Vagina (tissue), 2 donors: ENCODE measurements at regions not wholly inside any gene's neighbourhood (a gene's known extent, or its start where the extent isn't known, plus 50 kb on each side); places are given as distances from the start of the nearest gene placed in this dataset.

Experiments
- POLR2A ChIP-seq, 2 donors: fragments of 450-650 bp; IDR thresholded peaks; one replicate each; pipeline ENCODE4 v1.6.1; 2017; ENCODE audit warnings: antibody characterized with exemption in 2 of 2, mild to moderate bottlenecking in 2 of 2, moderate library complexity in 2 of 2
- POLR2AphosphoS5 ChIP-seq, 2 donors: sonication (generic); formaldehyde crosslinking; IDR thresholded peaks; one replicate each; pipeline ENCODE4 v1.9.0; 2017; ENCODE audit warnings: antibody characterized with exemption in 2 of 2, mild to moderate bottlenecking in 2 of 2, low read depth in 1 of 2; ENCODE audit not compliant: insufficient read depth in 1 of 2
- TF ChIP-seq, protein P1 (sequence below), 3 experiments: fragments of 450-650 bp in 2 of 3; fragments of 200-600 bp in 1 of 3; sonication (generic) in 1 of 3; IDR thresholded peaks; one replicate each; pipeline ENCODE4 v1.5.1; 2017 to 2019; ENCODE audit warnings: antibody characterized with exemption in 3 of 3, mild to moderate bottlenecking in 2 of 3, moderate library complexity in 2 of 3

DNA sequence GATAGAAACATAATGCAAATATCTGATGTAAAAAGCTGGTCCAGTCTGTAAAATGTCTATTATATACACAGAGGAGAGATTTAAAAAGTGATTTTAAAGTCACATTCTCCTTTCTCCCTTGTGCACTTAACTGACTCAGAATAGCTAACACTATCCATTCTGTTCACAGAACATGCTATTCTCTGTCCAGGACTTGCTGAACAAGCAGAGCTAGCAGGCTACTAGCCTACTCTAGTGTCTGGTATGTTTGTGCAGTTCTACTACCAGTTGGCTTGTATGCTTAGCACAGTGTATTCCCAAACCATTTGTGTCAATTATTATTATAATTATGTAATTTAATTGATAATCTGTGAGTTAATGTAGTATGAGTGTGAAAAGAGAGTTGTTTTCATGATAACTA, 161.7 kb upstream of the NUDT12 start:
- TF ChIP-seq POLR2A (IDR thresholded peaks at IDR 0.05) (no peak), POLR2AphosphoS5 (IDR thresholded peaks at IDR 0.05; ENCODE audit: insufficient read depth in 1 of 2, low read depth in 1 of 2) (no peak)
- TF ChIP-seq, protein P1, sequence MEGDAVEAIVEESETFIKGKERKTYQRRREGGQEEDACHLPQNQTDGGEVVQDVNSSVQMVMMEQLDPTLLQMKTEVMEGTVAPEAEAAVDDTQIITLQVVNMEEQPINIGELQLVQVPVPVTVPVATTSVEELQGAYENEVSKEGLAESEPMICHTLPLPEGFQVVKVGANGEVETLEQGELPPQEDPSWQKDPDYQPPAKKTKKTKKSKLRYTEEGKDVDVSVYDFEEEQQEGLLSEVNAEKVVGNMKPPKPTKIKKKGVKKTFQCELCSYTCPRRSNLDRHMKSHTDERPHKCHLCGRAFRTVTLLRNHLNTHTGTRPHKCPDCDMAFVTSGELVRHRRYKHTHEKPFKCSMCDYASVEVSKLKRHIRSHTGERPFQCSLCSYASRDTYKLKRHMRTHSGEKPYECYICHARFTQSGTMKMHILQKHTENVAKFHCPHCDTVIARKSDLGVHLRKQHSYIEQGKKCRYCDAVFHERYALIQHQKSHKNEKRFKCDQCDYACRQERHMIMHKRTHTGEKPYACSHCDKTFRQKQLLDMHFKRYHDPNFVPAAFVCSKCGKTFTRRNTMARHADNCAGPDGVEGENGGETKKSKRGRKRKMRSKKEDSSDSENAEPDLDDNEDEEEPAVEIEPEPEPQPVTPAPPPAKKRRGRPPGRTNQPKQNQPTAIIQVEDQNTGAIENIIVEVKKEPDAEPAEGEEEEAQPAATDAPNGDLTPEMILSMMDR (IDR thresholded peaks at IDR 0.05) = no peak
